ENCODE measurements at regions not wholly inside any gene's neighbourhood (a gene's known extent, or its start where the extent isn't known, plus 50 kb on each side); places are given as distances from the start of the nearest gene placed in this dataset.

DNA sequence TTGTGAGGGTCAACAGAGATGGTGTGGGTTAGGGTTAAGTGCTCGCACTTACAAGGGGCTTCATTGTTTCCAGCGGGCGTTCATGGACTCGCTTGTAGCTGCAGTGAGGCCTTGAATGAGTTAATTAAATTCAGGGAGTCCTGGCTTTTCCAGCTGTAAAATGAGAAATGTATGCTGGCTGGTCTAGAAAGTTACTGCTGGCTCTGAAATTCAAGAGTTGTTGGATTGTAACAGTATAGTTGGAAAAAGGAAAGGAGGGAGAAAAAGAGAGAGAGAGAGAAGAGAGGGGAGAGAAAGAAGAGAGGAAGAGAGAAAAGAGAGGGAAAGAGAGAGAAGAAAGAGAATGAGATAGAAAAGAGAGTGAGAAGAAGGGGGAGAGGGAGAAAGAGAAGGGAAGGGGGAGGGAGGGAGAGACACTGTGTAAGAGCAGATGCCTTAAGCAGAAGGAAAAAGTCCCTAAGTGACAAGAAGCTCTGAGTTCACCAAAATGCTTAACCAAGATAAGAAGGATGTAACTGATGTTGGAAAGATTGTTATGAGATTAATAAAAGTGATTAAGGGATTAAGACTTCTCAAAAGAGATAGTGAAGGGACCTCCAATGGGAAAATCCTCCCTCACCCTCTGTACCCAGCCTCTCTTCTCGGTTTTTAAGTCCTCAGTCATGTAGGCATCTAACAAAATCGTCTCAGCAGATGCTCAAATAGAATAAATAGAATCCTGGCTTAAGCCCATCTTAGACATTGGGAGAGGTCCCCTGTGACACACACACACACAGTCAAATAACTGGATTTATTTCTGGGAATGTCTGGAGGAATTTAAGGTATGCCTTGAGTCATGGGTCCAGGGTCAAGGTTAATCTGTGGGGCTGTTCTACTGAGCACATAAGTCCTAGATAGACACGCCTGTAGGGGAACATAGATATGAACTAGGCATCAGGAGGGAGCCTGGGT, 477.9 kb downstream of the MIAT start:
- H3K4me1 ChIP-seq (ENCODE audit: control insufficient read depth, low read depth, low read length), result no peaks in the 10 kb centered on the region
- H4K5ac ChIP-seq (ENCODE audit: low read length), result no peak overlapping the region
- no peaks in the 10 kb centered on the region for H3K27me3 ChIP-seq (ENCODE audit: insufficient read depth, low read length, poor library complexity)
- H3K27ac ChIP-seq (ENCODE audit: low read depth, low read length), result no peak overlapping the region
- no peaks in the 10 kb centered on the region for H3K79me2 ChIP-seq (ENCODE audit: control insufficient read depth, insufficient read depth, low read length)
- H3K79me1 ChIP-seq (ENCODE audit: low read length), result no peaks in the 10 kb centered on the region
- H2BK5ac ChIP-seq (ENCODE audit: low read length), result no peak overlapping the region
- no peak overlapping the region for H3K4me3 ChIP-seq (ENCODE audit: low read length)
- H3K36me3 ChIP-seq (ENCODE audit: control insufficient read depth, insufficient read depth, low read length), result no peaks in the 10 kb centered on the region
- H3K9ac ChIP-seq (ENCODE audit: low read length), result no peak overlapping the region
- no peak overlapping the region for H2AK5ac ChIP-seq (ENCODE audit: low read length)
- no peak overlapping the region for H2BK15ac ChIP-seq (replicated peaks; ENCODE audit: low read depth)
- H3K4me2 ChIP-seq (ENCODE audit: low read length), result no peak overlapping the region
- H3K56ac ChIP-seq (ENCODE audit: low read length), result no peak overlapping the region
- H2BK120ac ChIP-seq (ENCODE audit: low read depth, low read length), result no peak overlapping the region
- H3K23ac ChIP-seq (ENCODE audit: low read length), result no peak overlapping the region
- no peak overlapping the region for H4K8ac ChIP-seq (ENCODE audit: low read depth, low read length)
- H3K4ac ChIP-seq (ENCODE audit: low read depth, low read length), result no peak overlapping the region
- WGBS (ENCODE audit: extremely low coverage, insufficient coverage, low lambda C conversion rate), result no CpG with 5 or more reads among the region's 7 CpGs
- no peak overlapping the region for H3K18ac ChIP-seq (ENCODE audit: low read length)
- peak; percentile 34 for DNase-seq

DNA sequence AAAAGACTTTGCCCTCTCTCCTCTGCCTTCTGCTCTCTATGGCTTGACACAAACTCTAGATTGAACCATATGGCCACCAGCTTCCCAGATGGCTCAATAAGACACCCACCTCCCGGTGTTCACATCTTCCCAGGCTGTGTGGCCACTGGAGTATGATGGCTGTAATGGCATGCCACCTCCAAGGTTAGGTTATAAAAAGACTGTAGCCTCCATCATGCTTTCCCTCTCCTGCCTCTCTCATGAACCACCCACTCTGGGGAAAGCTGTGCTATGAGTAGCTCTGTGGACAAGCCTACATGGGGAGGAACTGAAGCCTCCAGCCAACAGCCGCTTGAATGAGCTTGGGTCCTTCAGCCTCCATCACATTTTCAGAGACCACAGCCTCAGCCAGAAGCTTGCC, 479.2 kb downstream of the MIAT start:
- WGBS (ENCODE audit: extremely low coverage, insufficient coverage, low lambda C conversion rate), result no CpG with 5 or more reads among the region's 2 CpGs
- Histone ChIP-seq H3K27me3 (ENCODE audit: insufficient read depth, low read length, poor library complexity) (no peaks in the 10 kb centered on the region), H2BK15ac (replicated peaks; ENCODE audit: low read depth) (no peak overlapping the region), H3K4ac (ENCODE audit: low read depth, low read length) (no peak overlapping the region), H3K79me2 (ENCODE audit: control insufficient read depth, insufficient read depth, low read length) (no peaks in the 10 kb centered on the region), H3K4me3 (ENCODE audit: low read length) (no peak overlapping the region), H2AK5ac (ENCODE audit: low read length) (no peak overlapping the region), H3K36me3 (ENCODE audit: control insufficient read depth, insufficient read depth, low read length) (no peaks in the 10 kb centered on the region), H4K5ac (ENCODE audit: low read length) (no peak overlapping the region), H3K79me1 (ENCODE audit: low read length) (no peaks in the 10 kb centered on the region), H3K18ac (ENCODE audit: low read length) (no peak overlapping the region), H2BK5ac (ENCODE audit: low read length) (no peak overlapping the region), H3K9ac (ENCODE audit: low read length) (no peak overlapping the region), H2BK120ac (ENCODE audit: low read depth, low read length) (no peak overlapping the region), H3K27ac (ENCODE audit: low read depth, low read length) (no peak overlapping the region), H4K8ac (ENCODE audit: low read depth, low read length) (no peak overlapping the region), H3K4me1 (ENCODE audit: control insufficient read depth, low read depth, low read length) (no peaks in the 10 kb centered on the region), H3K56ac (ENCODE audit: low read length) (no peak overlapping the region), H3K4me2 (ENCODE audit: low read length) (no peak overlapping the region), H3K23ac (ENCODE audit: low read length) (no peak overlapping the region)
- no peak for DNase-seq

GRCh38 chr22:27137871-27138337, 480.5 kb downstream of the MIAT start:
- Histone ChIP-seq H2BK5ac (ENCODE audit: low read length) (no peak overlapping the region), H4K5ac (ENCODE audit: low read length) (no peak overlapping the region), H4K8ac (ENCODE audit: low read depth, low read length) (no peak overlapping the region), H3K23ac (ENCODE audit: low read length) (no peak overlapping the region), H3K4me3 (ENCODE audit: low read length) (no peak overlapping the region), H3K27ac (ENCODE audit: low read depth, low read length) (no peak overlapping the region), H3K27me3 (ENCODE audit: insufficient read depth, low read length, poor library complexity) (no peaks in the 10 kb centered on the region), H3K4ac (ENCODE audit: low read depth, low read length) (no peak overlapping the region), H3K4me2 (ENCODE audit: low read length) (no peak overlapping the region), H3K18ac (ENCODE audit: low read length) (no peak overlapping the region), H3K79me2 (ENCODE audit: control insufficient read depth, insufficient read depth, low read length) (no peaks in the 10 kb centered on the region), H2AK5ac (ENCODE audit: low read length) (no peak overlapping the region), H3K9ac (ENCODE audit: low read length) (no peak overlapping the region), H3K79me1 (ENCODE audit: low read length) (no peaks in the 10 kb centered on the region), H2BK15ac (replicated peaks; ENCODE audit: low read depth) (no peak overlapping the region), H3K4me1 (ENCODE audit: control insufficient read depth, low read depth, low read length) (no peaks in the 10 kb centered on the region), H3K56ac (ENCODE audit: low read length) (no peak overlapping the region), H3K36me3 (ENCODE audit: control insufficient read depth, insufficient read depth, low read length) (no peaks in the 10 kb centered on the region), H2BK120ac (ENCODE audit: low read depth, low read length) (no peak overlapping the region)
- no CpG with 5 or more reads among the region's 13 CpGs for WGBS (ENCODE audit: extremely low coverage, insufficient coverage, low lambda C conversion rate)
- DNase-seq, result no peak

DNA sequence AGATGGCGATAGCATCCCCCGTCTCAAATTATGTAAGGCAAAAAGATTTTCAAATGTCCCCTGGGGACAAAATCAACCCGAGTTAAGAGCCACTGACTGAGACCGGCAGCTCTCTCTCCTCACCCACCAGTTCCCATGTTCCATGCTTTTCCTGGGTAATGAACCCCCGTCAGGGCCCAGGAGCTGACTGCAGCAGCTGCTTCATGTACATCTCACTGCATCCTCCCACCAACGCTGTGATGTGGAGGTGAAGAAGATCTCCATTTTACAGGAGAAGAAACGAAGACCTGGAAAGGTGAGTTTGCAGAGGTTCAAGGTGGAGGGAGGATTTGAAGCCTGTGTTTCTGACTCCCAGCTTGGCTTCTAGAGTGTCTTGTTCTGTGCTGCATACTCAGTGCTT, 481.1 kb downstream of the MIAT start:
- Histone ChIP-seq H3K23ac (ENCODE audit: low read length) (no peak overlapping the region), H3K4me1 (ENCODE audit: control insufficient read depth, low read depth, low read length) (no peaks in the 10 kb centered on the region), H3K36me3 (ENCODE audit: control insufficient read depth, insufficient read depth, low read length) (no peaks in the 10 kb centered on the region), H3K79me1 (ENCODE audit: low read length) (no peaks in the 10 kb centered on the region), H3K4ac (ENCODE audit: low read depth, low read length) (no peak overlapping the region), H2BK15ac (replicated peaks; ENCODE audit: low read depth) (no peak overlapping the region), H3K9ac (ENCODE audit: low read length) (no peak overlapping the region), H3K4me2 (ENCODE audit: low read length) (no peak overlapping the region), H3K18ac (ENCODE audit: low read length) (no peak overlapping the region), H2BK120ac (ENCODE audit: low read depth, low read length) (no peak overlapping the region), H3K4me3 (ENCODE audit: low read length) (no peak overlapping the region), H3K56ac (ENCODE audit: low read length) (no peak overlapping the region), H3K27me3 (ENCODE audit: insufficient read depth, low read length, poor library complexity) (no peaks in the 10 kb centered on the region), H3K27ac (ENCODE audit: low read depth, low read length) (no peak overlapping the region), H2AK5ac (ENCODE audit: low read length) (no peak overlapping the region), H3K79me2 (ENCODE audit: control insufficient read depth, insufficient read depth, low read length) (no peaks in the 10 kb centered on the region), H4K8ac (ENCODE audit: low read depth, low read length) (no peak overlapping the region), H2BK5ac (ENCODE audit: low read length) (no peak overlapping the region), H4K5ac (ENCODE audit: low read length) (no peak overlapping the region)
- WGBS (ENCODE audit: extremely low coverage, insufficient coverage, low lambda C conversion rate), result no CpG with 5 or more reads among the region's 7 CpGs
- DNase-seq, result no peak

DNA sequence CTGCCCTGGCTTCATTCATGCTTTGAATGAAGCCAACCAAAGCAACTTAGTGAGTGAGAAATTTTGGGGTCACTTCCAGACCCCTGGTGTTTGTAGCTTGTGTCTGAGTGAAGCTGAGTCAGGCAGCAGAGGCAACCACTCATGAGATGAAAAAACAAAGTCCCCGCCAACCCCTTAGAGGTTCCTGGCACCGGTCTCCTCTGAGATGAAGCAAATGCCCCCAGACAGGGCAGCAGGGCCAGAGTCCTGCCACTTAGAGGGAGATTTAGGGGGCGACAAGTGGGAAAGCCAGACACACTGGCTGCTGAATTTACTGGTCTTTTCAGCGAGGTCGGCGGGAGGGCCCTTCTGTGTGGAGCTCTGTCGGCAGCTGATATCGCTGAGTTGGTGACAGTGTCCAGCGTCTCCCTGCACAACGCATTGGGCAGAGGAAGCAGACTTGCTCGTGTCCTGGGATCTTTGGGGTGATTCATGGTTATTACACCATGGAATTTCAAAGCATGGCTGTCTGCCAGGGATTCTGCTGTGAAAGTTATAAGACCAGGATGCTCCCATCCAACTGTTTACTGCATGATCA, 482.6 kb downstream of the MIAT start:
- Histone ChIP-seq H3K4ac (ENCODE audit: low read depth, low read length) (no peak overlapping the region), H3K27me3 (ENCODE audit: insufficient read depth, low read length, poor library complexity) (no peaks in the 10 kb centered on the region), H3K18ac (ENCODE audit: low read length) (no peak overlapping the region), H3K79me2 (ENCODE audit: control insufficient read depth, insufficient read depth, low read length) (no peaks in the 10 kb centered on the region), H2AK5ac (ENCODE audit: low read length) (no peak overlapping the region), H3K23ac (ENCODE audit: low read length) (no peak overlapping the region), H3K9ac (ENCODE audit: low read length) (no peak overlapping the region), H2BK120ac (ENCODE audit: low read depth, low read length) (no peak overlapping the region), H2BK5ac (ENCODE audit: low read length) (no peak overlapping the region), H3K4me2 (ENCODE audit: low read length) (no peak overlapping the region), H3K36me3 (ENCODE audit: control insufficient read depth, insufficient read depth, low read length) (no peaks in the 10 kb centered on the region), H3K4me1 (ENCODE audit: control insufficient read depth, low read depth, low read length) (no peaks in the 10 kb centered on the region), H4K8ac (ENCODE audit: low read depth, low read length) (no peak overlapping the region), H4K5ac (ENCODE audit: low read length) (no peak overlapping the region), H3K56ac (ENCODE audit: low read length) (no peak overlapping the region), H3K4me3 (ENCODE audit: low read length) (no peak overlapping the region), H2BK15ac (replicated peaks; ENCODE audit: low read depth) (no peak overlapping the region), H3K79me1 (ENCODE audit: low read length) (no peaks in the 10 kb centered on the region), H3K27ac (ENCODE audit: low read depth, low read length) (no peak overlapping the region)
- DNase-seq, result no peak
- no CpG with 5 or more reads among the region's 11 CpGs for WGBS (ENCODE audit: extremely low coverage, insufficient coverage, low lambda C conversion rate)

Data from mesendoderm (in vitro differentiated cells).